ENCODE measurements at regions not wholly inside any gene's neighbourhood (a gene's known extent, or its start where the extent isn't known, plus 50 kb on each side); places are given as distances from the start of the nearest gene placed in this dataset.

GRCh38 chr7:96495751-96496216 lies 173.9 kb upstream of the SLC25A13 start:
- DNase-seq (ENCODE audit: low read depth in 2 of 3, low spot score in 1 of 3) = peak in 1 of 3 donors; percentile 2

DNA sequence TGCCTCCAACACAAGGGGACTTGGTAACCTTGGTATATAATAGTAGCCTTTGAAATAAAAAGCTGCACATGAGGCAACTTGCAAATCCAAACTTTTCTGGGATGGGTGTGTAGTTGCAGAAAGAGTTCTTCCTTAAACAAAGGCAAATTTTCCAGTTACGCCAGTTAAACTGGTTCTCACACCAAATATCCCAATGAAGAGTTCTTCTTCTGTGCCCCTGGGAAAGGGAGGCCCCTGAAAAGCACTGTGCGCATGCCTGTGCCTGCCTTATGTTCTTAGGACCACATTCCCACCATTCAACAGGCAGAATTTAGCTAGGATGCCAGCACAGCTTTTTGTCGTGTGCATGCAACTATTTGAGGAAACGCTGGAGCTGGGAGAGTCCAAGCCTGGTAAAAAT lies 164.8 kb upstream of the SLC25A13 start:
- DNase-seq (ENCODE audit: low read depth in 2 of 3, low spot score in 1 of 3) = no peak

- DNase-seq (ENCODE audit: low read depth in 2 of 3, low spot score in 1 of 3) = no peak
Observed at GRCh38 chr7:96484845-96485244, 162.9 kb upstream of the SLC25A13 start.

GRCh38 chr7:96484091-96484490 lies 162.2 kb upstream of the SLC25A13 start:
- DNase-seq (ENCODE audit: low read depth in 2 of 3, low spot score in 1 of 3) = no peak

DNA sequence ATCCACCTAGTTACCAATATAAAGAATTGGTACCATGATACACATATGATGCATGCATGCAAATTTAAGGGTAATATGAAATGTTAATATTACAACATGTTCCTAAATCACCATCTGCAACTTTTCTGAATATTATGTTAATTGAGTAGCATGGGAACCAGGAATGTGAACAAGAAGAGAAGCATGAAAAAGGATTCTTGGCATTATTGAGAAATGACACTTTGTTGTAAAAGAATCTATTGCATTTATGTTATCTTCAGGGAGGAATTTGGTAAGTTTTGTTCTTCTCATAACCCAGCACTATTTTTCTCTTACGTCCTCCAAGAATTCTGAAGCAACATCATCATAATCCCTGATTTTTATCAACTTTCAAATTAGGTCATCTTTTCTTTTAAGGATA lies 159.9 kb upstream of the SLC25A13 start:
- no peak for DNase-seq (ENCODE audit: low read depth in 2 of 3, low spot score in 1 of 3)

DNA sequence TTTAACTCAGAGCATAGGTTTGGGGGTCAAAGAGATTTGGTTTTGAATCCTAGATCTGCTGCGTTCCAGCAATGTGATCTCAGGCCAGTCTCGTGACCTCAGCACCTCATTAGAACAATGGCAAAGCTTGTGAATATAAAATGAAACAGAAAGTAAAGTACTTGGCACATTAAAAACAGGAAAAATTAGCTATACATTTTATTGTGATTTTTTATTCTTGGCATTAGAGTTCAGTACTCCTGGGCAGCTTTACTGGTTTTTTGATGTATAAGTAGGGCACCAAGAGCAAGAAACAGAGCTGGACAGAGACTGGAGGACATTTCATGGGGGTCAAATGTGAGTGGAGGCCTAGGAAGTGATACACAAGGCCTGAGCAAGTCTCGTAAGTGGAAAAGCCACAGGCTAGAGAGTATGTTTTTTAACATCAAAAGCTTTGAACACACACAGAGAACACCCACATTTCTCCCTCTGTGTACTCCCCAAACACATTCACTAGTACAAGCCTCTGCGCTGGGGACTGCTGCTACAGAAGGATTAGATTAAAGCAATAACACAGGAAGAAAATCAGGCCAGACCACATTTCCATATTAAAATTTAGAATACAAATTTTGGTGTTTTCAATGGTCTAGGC lies 157.2 kb upstream of the SLC25A13 start:
- DNase-seq (ENCODE audit: low read depth in 2 of 3, low spot score in 1 of 3) = no peak

- no peak for DNase-seq (ENCODE audit: low read depth in 2 of 3, low spot score in 1 of 3)
Observed at GRCh38 chr7:96471606-96472005, 149.7 kb upstream of the SLC25A13 start.

- no peak for DNase-seq (ENCODE audit: low read depth in 2 of 3, low spot score in 1 of 3)
Observed at GRCh38 chr7:96452146-96452545, 130.2 kb upstream of the SLC25A13 start.

DNA sequence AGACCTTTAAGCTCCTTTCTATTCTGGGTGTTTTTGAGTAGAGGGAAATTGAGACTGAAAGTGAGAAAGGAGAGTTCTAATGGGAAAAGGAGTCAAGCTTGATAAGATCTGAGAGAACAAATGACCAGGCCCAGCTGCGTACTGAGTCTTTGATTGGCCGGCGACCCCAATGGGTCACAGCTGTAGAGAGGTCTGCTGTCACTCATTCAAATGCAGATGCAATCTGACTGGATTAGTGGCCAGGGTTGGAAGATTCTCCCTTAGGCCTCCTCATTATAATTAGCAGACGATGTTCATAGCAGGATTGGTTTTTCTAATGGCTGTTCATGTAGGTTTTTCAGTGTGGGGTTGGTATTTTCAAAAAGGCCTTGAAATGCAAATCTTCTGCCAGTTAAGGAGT lies 127.2 kb upstream of the SLC25A13 start:
- DNase-seq (ENCODE audit: low read depth in 2 of 3, low spot score in 1 of 3) = no peak

DNA sequence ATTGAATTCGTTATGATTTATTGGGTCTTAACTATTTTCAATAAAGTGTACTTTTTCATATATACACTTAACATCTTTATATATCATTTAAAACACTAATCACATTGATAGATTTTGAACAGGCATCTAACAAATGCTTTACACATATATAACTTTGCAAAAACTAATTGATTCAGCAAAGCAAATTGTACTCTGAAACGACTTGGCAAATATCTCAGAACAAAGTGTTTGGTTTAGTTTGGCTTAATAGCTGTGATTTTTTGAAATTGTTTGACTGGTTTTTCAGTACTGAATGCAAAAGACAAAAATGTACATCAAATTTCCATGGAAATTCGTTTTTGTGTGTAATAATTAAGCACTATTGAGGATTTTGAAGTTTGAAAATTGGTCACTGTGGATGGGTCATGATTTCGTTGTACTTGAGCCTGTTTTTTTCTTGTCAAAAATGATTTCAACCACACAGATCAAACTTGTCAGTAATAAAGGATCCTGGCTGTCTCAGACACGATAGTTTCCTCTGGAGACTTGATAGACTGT lies 125.3 kb upstream of the SLC25A13 start:
- DNase-seq (ENCODE audit: low read depth in 2 of 3, low spot score in 1 of 3) = no peak

- no peak for DNase-seq (ENCODE audit: low read depth in 2 of 3, low spot score in 1 of 3)
Observed at GRCh38 chr7:96441436-96442084, 119.7 kb upstream of the SLC25A13 start.

- no peak for DNase-seq (ENCODE audit: low read depth in 2 of 3, low spot score in 1 of 3)
Observed at GRCh38 chr7:96440328-96440727, 118.4 kb upstream of the SLC25A13 start.

DNA sequence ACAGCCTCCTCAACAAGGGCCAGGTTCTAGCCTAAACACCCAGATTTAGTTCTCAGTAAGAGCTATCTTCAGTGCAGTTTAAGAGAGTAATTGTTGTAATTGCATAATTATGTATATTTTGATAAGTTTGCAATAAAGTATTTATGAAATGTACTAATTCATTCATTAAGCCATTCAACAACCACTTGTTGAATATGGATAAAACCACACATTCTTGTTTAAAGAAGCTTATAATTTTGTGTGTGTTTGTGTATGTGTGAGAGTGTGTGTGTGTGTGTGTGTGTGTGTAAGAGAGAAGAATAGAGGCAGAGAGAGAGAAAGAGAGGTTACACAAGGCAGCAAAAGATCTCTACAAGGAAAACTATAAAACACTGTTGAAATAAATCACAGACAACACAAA lies 115.0 kb upstream of the SLC25A13 start:
- DNase-seq (ENCODE audit: low read depth in 2 of 3, low spot score in 1 of 3) = no peak

DNA sequence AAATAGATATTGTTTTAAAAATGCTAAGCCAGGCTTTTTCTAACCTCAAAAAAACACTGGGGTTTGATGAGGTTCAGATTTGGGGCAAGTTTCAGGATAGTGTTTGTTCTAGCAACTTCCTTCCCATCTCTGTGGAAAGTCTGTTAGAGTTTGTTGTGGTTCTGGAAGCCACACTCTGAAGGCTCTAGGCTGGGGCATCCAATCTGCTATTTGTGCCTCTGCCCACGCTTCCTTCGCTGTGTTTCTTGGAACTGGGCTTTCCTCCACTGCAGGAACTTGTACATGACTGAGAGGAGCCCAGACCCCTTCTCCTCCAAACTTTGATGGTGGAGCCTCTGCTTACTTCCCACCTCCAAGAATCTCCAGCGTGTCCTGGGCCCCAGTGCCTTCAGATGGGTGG lies 108.5 kb upstream of the SLC25A13 start:
- no peak for DNase-seq (ENCODE audit: low read depth in 2 of 3, low spot score in 1 of 3)

GRCh38 chr7:96427143-96427542 lies 105.2 kb upstream of the SLC25A13 start:
- DNase-seq (ENCODE audit: low read depth in 2 of 3, low spot score in 1 of 3) = no peak

DNA sequence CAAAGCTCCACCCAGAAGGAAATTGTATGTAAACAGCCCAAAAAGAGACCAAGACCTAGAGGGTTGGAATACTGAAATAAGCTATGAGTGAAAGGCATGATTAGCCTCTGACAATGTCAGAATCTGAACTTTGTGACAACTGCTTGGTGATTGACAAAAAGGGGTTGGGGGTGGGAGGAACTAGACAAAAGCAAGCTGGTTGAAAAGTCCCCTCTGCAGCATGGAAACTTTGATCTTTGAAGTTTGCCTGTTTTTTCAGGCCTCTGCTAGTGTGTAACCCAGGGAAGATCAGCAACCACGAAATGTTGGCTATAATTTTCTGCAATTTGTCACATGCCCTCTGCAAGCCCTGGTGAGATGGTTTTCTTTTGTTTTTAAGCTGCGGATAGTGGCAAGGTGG lies 104.8 kb upstream of the SLC25A13 start:
- DNase-seq (ENCODE audit: low read depth in 2 of 3, low spot score in 1 of 3) = no peak

DNA sequence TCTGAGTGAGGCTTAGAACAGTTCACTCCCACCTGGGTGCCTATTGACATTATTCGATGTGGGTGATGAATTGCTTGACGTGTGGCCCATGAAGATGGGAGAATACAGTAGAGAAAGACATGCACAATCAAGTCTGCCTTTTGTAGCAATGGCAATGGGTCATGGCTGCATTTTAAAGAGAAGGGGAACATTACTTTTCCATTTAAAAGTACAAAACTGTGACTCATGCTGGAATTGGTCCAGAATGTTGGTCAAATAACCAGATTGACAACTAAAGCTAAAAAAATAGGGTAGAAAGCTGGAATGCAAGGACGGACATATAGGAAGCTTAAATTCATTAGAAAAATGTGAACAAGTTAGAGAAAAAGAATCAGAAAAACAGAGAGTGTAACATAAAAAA lies 104.1 kb upstream of the SLC25A13 start:
- no peak for DNase-seq (ENCODE audit: low read depth in 2 of 3, low spot score in 1 of 3)

GRCh38 chr7:96424411-96424810 lies 102.5 kb upstream of the SLC25A13 start:
- no peak for DNase-seq (ENCODE audit: low read depth in 2 of 3, low spot score in 1 of 3)

- no peak for DNase-seq (ENCODE audit: low read depth in 2 of 3, low spot score in 1 of 3)
Observed at GRCh38 chr7:96422388-96422787, 100.5 kb upstream of the SLC25A13 start.

DNA sequence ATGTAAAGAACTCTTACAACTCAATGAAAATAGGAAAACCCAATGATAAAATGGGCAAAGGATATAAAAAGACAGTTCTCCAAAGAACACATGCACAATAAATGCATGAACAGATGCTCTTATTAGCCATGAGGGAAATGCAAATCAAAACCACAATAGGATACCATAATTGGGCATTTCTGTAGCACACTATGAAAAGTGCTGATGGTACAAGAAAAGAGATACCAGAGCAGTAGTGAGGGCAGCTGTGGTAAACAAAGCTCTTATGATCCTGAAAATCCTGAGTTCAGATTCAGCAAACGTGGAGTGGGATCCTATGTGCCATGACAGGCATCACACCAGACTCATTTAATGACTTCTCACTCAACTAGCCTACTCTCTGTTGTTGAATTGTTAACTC lies 96.7 kb upstream of the SLC25A13 start:
- no peak for DNase-seq (ENCODE audit: low read depth in 2 of 3, low spot score in 1 of 3)

DNA sequence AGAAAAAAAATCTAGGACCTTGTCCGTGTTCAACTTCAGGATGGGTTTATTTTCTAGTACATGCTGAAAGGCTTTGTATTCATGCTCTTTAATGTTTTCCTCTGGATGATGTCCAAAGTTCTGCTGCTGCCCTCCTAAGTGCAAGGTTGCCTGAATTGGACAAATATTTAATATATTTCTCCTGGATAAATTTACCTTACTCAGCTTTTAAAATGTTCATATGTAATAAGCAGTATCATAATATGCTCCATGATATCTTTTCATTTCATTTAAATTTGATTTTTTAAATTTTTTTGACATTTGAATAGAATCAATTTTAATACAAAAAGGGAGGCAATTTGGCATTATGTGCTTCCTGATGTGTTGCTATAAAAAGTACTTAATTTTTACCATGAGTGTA lies 95.9 kb upstream of the SLC25A13 start:
- DNase-seq (ENCODE audit: low read depth in 2 of 3, low spot score in 1 of 3) = no peak

- DNase-seq (ENCODE audit: low read depth in 2 of 3, low spot score in 1 of 3) = no peak
Observed at GRCh38 chr7:96416599-96416998, 94.7 kb upstream of the SLC25A13 start.

GRCh38 chr7:96416116-96416515 lies 94.2 kb upstream of the SLC25A13 start:
- no peak for DNase-seq (ENCODE audit: low read depth in 2 of 3, low spot score in 1 of 3)
